B cell (primary cell): ENCODE measurements at regions not wholly inside any gene's neighbourhood (a gene's known extent, or its start where the extent isn't known, plus 50 kb on each side); places are given as distances from the start of the nearest gene placed in this dataset.

Experiments used
- EZH2 ChIP-seq: IDR thresholded peaks from 2 replicates; pipeline ENCODE4 v1.6.1; 2012; ENCODE audit warnings: borderline replicate concordance, low read depth, mild to moderate bottlenecking, moderate library complexity, low read length; ENCODE audit not compliant: insufficient read depth, poor library complexity, severe bottlenecking
- TF ChIP-seq, protein P1 (sequence below): fragments of 200-600 bp; IDR thresholded peaks from one replicate; pipeline ENCODE4 v1.8.0; 2022; ENCODE audit warnings: antibody characterized with exemption, mild to moderate bottlenecking

DNA sequence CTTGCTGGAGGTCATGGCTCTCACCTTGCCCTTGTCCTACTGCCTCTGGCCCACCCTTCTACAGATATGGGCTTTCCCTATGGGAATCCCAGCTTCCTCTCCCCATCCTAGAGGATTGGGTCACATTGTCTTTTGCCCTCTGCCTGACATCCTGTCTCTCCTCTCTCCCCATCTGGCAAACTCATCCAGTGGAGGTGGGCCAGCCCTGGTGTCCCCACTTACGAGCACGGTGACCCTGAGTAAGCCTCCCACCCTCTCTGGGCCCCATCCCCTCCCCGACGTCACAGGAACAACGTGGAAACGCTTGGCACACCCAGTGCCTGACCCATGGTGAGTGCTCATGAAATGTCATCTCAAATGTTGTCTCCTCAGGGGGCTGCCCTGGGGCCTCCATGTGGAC is 56.1 kb upstream of the ID3 start:
- TF ChIP-seq, protein P1, sequence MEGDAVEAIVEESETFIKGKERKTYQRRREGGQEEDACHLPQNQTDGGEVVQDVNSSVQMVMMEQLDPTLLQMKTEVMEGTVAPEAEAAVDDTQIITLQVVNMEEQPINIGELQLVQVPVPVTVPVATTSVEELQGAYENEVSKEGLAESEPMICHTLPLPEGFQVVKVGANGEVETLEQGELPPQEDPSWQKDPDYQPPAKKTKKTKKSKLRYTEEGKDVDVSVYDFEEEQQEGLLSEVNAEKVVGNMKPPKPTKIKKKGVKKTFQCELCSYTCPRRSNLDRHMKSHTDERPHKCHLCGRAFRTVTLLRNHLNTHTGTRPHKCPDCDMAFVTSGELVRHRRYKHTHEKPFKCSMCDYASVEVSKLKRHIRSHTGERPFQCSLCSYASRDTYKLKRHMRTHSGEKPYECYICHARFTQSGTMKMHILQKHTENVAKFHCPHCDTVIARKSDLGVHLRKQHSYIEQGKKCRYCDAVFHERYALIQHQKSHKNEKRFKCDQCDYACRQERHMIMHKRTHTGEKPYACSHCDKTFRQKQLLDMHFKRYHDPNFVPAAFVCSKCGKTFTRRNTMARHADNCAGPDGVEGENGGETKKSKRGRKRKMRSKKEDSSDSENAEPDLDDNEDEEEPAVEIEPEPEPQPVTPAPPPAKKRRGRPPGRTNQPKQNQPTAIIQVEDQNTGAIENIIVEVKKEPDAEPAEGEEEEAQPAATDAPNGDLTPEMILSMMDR = no peak
- TF ChIP-seq EZH2 = no peak
